ENCODE measurements at regions not wholly inside any gene's neighbourhood (a gene's known extent, or its start where the extent isn't known, plus 50 kb on each side); places are given as distances from the start of the nearest gene placed in this dataset.

- H3K27me3 Mint-ChIP-seq (ENCODE audit: insufficient read depth, unreplicated experiment): peaks cover 3% of the 10 kb centered on the region
- Histone ChIP-seq H3K36me3 (ENCODE audit: control insufficient read depth, insufficient read depth, low read length) (no peaks in the 10 kb centered on the region), H3K9me3 (no peaks in the 10 kb centered on the region), H3K4me1 (no peaks in the 10 kb centered on the region), H3K4me3 (ENCODE audit: low read depth, low read length) (no peak overlapping the region), H3K27me3 (replicated peaks; ENCODE audit: control insufficient read depth, insufficient read depth, low read length) (no peaks in the 10 kb centered on the region)
- no peak for TF ChIP-seq CTCF (IDR thresholded peaks at IDR 0.05; ENCODE audit: insufficient read depth in 1 of 2, low read depth in 1 of 2, low read length in 1 of 2, severe bottlenecking in 1 of 2, unreplicated experiment in 1 of 2)
- intact Hi-C loops (cut with micrococcal nuclease; ENCODE audit: unreplicated experiment): no loop called here
- H3K27ac Mint-ChIP-seq (ENCODE audit: unreplicated experiment): no peak overlapping the region
- no peak for DNase-seq
- POLR2A ChIA-PET: no interaction called here
- no peaks in the 10 kb centered on the region for H3K9me3 Mint-ChIP-seq (ENCODE audit: unreplicated experiment)
- H3K4me3 Mint-ChIP-seq (ENCODE audit: unreplicated experiment): no peak overlapping the region
- CTCF ChIA-PET: no interaction called here
- no TSS peak for BruUV-seq (replicated peaks)
- no peaks in the 10 kb centered on the region for H3K36me3 Mint-ChIP-seq (ENCODE audit: insufficient read depth, unreplicated experiment)
- no peaks in the 10 kb centered on the region for H3K4me1 Mint-ChIP-seq (ENCODE audit: low read depth, unreplicated experiment)
Observed at GRCh38 chr4:89616382-89616781, 220.6 kb downstream of the SNCA start.

GRCh38 chr4:89615051-89615450 lies 221.9 kb downstream of the SNCA start:
- no peak overlapping the region for H3K4me3 ChIP-seq (ENCODE audit: low read depth, low read length)
- no peaks in the 10 kb centered on the region for H3K4me1 Mint-ChIP-seq (ENCODE audit: low read depth, unreplicated experiment)
- H3K9me3 Mint-ChIP-seq (ENCODE audit: unreplicated experiment): peaks cover 7% of the 10 kb centered on the region
- H3K36me3 ChIP-seq (ENCODE audit: control insufficient read depth, insufficient read depth, low read length): no peaks in the 10 kb centered on the region
- CTCF ChIA-PET: no interaction called here
- H3K27me3 Mint-ChIP-seq (ENCODE audit: insufficient read depth, unreplicated experiment): peaks cover 3% of the 10 kb centered on the region
- DNase-seq: no peak
- no peaks in the 10 kb centered on the region for H3K9me3 ChIP-seq
- H3K4me3 Mint-ChIP-seq (ENCODE audit: unreplicated experiment): no peak overlapping the region
- no peaks in the 10 kb centered on the region for H3K27me3 ChIP-seq (replicated peaks; ENCODE audit: control insufficient read depth, insufficient read depth, low read length)
- BruUV-seq (replicated peaks): no TSS peak
- no peaks in the 10 kb centered on the region for H3K4me1 ChIP-seq
- no peaks in the 10 kb centered on the region for H3K36me3 Mint-ChIP-seq (ENCODE audit: insufficient read depth, unreplicated experiment)
- no peak for TF ChIP-seq CTCF (IDR thresholded peaks at IDR 0.05; ENCODE audit: insufficient read depth in 1 of 2, low read depth in 1 of 2, low read length in 1 of 2, severe bottlenecking in 1 of 2, unreplicated experiment in 1 of 2)
- POLR2A ChIA-PET: no interaction called here
- intact Hi-C loops (cut with micrococcal nuclease; ENCODE audit: unreplicated experiment): no loop called here
- H3K27ac Mint-ChIP-seq (ENCODE audit: unreplicated experiment): no peak overlapping the region

GRCh38 chr4:89614155-89614554 lies 222.8 kb downstream of the SNCA start:
- no peaks in the 10 kb centered on the region for H3K36me3 Mint-ChIP-seq (ENCODE audit: insufficient read depth, unreplicated experiment)
- intact Hi-C loops (cut with micrococcal nuclease; ENCODE audit: unreplicated experiment): no loop called here
- H3K27me3 Mint-ChIP-seq (ENCODE audit: insufficient read depth, unreplicated experiment): peaks cover 3% of the 10 kb centered on the region
- peaks cover 7% of the 10 kb centered on the region for H3K9me3 Mint-ChIP-seq (ENCODE audit: unreplicated experiment)
- TF ChIP-seq CTCF (IDR thresholded peaks at IDR 0.05; ENCODE audit: insufficient read depth in 1 of 2, low read depth in 1 of 2, low read length in 1 of 2, severe bottlenecking in 1 of 2, unreplicated experiment in 1 of 2): no peak
- no peaks in the 10 kb centered on the region for H3K27me3 ChIP-seq (replicated peaks; ENCODE audit: control insufficient read depth, insufficient read depth, low read length)
- no peak for DNase-seq
- H3K4me3 Mint-ChIP-seq (ENCODE audit: unreplicated experiment): no peak overlapping the region
- no peaks in the 10 kb centered on the region for H3K9me3 ChIP-seq
- ChIA-PET CTCF (no interaction called here), POLR2A (no interaction called here)
- no peak overlapping the region for H3K4me3 ChIP-seq (ENCODE audit: low read depth, low read length)
- no peak overlapping the region for H3K27ac Mint-ChIP-seq (ENCODE audit: unreplicated experiment)
- no peaks in the 10 kb centered on the region for H3K4me1 ChIP-seq
- no TSS peak for BruUV-seq (replicated peaks)
- H3K4me1 Mint-ChIP-seq (ENCODE audit: low read depth, unreplicated experiment): no peaks in the 10 kb centered on the region
- no peaks in the 10 kb centered on the region for H3K36me3 ChIP-seq (ENCODE audit: control insufficient read depth, insufficient read depth, low read length)
